NCI-H1436 (cell line): ENCODE measurements at regions not wholly inside any gene's neighbourhood (a gene's known extent, or its start where the extent isn't known, plus 50 kb on each side); places are given as distances from the start of the nearest gene placed in this dataset.

Source experiments
- DNase-seq: peaks from one replicate; lab custom pipeline; 2025; lab: John Stamatoyannopoulos, UW

DNA sequence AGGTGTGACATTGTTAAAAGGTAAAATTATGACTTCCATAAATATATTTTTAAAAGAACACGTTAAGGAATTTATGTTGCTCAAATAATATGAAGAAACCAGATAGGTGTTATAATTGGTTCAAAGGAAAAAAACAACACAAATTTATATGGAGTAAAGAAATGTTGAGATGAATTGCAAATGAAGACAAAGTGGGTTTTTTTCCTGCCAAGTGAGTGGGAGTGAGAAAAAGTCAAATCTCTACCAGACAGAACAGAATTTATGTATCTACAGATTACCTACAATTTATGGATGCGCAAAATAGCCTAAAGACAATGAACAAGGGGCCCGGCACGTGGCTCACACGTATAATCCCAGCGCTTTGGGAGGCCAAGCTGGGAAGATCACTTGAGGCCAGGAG, 159.7 kb upstream of the SLC1A4 start:
- DNase-seq: no peak

GRCh38 chr2:64831134-64831976, 157.8 kb upstream of the SLC1A4 start:
- DNase-seq: no peak

GRCh38 chr2:64831977-64832328, 157.2 kb upstream of the SLC1A4 start:
- DNase-seq: no peak

GRCh38 chr2:64832936-64833335, 156.3 kb upstream of the SLC1A4 start:
- DNase-seq: no peak

GRCh38 chr2:64836566-64836965, 152.6 kb upstream of the SLC1A4 start:
- no peak for DNase-seq

GRCh38 chr2:64837116-64837731, 152.0 kb upstream of the SLC1A4 start:
- no peak for DNase-seq

DNA sequence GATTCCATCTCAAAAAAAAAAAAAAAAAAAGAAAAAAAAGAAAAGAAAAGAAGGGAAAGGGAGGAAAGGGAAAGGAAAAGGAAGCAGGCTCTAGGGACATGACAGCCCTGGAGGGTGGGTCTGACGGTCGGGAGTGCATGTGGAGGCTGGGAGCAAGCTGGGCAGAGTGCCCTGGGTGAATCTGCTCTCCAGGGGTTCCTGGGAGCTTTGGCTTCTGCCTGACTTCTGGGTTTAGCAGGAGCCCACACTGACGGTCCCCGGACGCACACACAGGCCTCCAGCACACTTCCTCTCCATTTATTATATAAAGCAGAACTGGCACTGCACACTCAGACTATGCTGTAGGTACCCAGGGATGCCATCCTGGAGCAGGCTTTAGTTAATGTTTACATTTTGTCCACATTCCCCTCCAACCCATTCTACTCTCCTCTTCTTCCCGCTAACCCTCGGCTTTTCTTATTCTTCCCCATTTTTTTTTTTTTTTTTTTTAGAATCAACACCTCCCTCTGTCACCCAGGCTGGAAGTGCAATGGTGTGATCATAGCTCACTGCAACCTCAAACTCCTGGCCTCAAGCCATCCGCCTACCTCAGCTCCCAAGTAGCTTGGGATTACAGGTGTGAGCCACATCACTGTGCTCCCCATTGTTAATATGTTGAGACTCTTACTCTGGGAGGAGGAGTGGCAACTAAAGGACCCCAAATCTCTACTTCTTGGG, 151.1 kb upstream of the SLC1A4 start:
- DNase-seq: no peak

DNA sequence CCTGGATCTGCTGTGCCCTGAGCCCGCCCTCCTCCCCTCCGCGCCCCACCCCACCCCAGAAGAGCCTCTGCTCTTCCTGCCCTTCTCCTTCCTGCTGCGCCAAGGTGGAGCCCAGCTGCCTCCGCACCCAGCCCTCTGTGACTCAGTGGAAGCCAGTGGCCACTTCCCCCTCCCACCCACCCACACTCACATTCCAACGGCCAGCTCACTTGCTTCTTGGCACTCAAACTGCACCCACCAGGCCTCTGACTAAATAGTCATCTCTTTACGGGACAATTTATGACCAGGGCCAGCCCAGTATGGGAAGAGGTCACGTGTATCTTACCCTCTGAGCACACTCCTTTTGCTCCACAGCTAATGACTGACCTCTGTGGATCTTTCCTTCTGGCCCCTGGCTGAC, 150.4 kb upstream of the SLC1A4 start:
- DNase-seq: no peak

DNA sequence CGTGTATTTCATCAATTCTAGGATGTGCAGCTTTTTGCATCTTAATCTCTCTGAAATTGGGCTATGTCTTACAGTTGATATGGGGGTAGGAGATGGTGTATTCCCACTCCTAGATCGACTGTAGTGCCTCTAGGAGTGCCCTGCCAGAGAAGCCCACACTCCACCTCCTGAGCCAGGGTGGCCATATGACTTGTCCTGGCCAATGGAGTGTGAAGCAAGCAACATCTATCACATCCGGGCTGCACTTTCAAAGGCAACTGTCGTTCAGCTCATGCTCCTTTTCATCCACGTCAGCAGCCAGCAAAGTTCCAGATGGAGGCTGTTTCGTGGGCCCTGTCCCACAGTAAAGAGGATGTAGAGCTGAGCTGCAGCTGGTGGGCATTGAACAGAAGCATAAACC, 149.4 kb upstream of the SLC1A4 start:
- DNase-seq: no peak

GRCh38 chr2:64840426-64840881, 148.7 kb upstream of the SLC1A4 start:
- DNase-seq: no peak

GRCh38 chr2:64841461-64841860, 147.7 kb upstream of the SLC1A4 start:
- no peak for DNase-seq

DNA sequence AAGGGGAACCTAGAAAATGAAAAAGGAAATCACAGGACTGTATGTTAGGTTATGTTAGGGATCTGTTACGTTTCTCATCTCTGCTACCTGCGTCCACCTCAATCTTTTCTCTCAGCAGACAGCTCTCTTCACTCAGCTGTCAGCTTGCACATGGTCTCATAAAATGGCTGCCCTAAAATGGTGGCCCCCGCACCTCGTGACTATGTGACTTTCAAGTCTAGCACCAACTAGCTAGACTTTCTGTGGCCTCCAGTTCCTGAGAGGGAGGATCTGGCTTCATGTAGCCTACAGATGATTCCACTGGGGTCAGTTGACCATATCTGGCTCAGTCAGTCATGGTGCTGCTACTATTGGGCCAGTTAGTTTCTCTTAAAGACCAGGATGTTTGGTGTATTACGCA, 147.2 kb upstream of the SLC1A4 start:
- DNase-seq: no peak

DNA sequence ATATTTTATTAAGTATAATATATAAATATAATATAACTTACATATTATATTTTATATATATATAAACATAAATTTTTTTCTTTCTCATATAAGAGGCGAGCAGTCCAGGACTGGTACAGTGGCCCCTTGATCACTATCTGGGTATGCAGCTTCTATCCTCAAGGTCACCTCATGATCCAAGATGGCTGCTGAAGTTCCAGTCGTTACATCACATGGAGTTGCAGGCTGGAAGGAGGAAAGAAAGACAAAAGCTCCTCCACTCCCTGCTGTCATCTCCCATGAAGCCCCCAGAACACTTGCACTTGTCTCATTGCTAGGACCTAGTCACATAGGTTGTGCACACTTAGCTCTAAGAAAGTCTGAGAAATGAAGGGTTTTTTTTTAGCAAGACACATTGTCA, 145.1 kb upstream of the SLC1A4 start:
- DNase-seq: no peak

- no peak for DNase-seq
Observed at GRCh38 chr2:64845273-64845905, 143.8 kb upstream of the SLC1A4 start.

DNA sequence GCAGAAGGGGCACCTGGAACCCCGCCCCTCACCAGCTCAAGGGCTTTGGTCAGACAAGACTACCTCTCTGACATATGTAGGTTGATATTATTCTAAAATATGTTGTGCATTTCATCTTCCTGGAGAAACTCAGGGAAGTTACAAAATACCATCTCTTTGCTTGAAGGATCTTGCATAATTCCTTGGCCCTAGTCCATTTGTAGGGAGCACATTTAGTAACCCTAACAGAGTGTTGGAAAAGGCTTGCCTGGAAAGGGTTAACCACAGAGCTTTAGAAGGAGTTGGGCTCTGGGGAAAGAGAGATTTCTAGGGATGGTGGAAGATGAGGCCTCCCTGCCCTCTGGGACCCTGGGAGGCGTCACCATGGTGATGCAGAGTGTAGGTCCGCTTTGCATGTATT, 143.0 kb upstream of the SLC1A4 start:
- DNase-seq: no peak

DNA sequence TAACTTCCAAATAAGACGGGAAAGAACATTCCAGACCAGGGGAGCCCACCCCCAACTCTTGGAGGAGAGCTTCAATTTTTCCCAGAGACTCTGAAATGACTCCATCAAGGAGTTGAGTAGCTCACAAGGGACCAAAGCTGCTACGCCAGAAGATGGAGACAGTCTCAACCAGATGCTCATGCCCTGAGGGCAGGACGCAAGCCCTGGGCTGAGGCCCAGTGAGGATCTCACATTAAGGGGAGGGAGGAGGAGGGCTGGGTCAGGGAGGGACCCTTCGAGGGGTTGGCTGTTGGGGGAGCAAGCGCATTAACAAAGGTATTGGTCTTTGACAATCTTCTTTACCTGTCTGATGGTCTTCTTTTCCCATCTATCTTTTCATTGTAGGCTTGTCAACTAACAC, 141.3 kb upstream of the SLC1A4 start:
- no peak for DNase-seq

GRCh38 chr2:64848363-64848762, 140.8 kb upstream of the SLC1A4 start:
- no peak for DNase-seq

DNA sequence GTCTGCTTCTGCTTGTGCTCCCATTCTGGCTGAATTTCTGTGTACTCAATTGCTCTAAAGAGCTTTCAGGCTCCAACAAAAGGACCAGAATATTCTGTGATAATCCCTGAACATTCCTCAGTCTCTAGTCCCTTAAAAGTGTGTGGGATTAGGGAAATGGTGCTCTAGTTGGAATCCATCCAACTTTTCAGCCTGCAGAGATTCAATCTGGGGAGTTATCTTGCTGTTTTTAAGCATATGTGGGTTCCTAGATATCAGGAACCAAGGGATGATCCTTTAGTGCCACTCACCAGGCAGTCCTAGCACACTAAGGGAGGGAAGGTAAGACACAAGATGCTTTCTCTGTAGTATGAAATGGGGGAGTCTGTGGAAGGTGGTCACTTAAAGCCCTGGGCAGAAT, 140.3 kb upstream of the SLC1A4 start:
- no peak for DNase-seq

DNA sequence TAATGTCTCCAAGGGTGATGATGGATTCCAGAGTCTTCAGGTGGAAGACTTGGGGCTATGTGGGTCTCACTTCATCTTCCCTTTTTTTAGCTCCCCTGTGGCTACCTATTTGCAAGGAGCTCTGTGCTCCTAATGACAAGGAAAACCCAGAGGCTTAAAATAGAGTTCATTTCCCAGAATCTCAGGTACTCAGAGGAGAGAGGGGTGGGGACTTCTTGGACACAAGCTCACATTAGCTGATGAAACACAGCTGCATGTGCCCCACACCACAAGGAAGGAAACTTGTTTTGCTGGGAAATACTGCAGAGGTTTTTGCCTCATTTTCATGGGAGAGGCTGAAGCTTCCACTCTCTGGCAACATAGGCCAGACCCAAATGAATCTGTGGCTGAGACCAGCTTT, 138.6 kb upstream of the SLC1A4 start:
- DNase-seq: no peak

- DNase-seq: no peak
Observed at GRCh38 chr2:64852771-64853241, 136.4 kb upstream of the SLC1A4 start.

DNA sequence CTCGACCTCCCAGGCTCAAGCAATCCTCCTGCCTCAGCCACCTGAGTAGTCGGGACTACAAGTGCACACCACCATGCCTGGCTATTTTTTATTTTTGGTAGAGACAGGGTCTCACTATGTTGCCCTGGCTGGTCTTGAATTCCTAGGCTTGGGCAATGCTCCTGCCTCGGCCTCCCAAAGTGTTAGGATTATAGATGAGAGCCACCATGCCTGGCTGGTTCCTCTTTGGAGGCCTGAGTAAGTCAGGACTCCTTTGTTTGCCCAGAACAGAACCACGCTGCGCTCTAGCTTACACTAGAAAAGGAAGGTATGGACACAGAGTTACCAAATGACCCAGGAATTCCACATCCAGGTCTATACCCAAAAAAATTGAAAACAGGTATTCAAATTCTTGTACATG, 135.9 kb upstream of the SLC1A4 start:
- no peak for DNase-seq

- no peak for DNase-seq
Observed at GRCh38 chr2:64853894-64854293, 135.3 kb upstream of the SLC1A4 start.
